Right kidney (tissue), 1 donor: ENCODE measurements at regions not wholly inside any gene's neighbourhood (a gene's known extent, or its start where the extent isn't known, plus 50 kb on each side); places are given as distances from the start of the nearest gene placed in this dataset.

Experiments
- DNase-seq: peaks from one replicate; pipeline ENCODE4 v3.0.0-alpha.2; 2016

DNA sequence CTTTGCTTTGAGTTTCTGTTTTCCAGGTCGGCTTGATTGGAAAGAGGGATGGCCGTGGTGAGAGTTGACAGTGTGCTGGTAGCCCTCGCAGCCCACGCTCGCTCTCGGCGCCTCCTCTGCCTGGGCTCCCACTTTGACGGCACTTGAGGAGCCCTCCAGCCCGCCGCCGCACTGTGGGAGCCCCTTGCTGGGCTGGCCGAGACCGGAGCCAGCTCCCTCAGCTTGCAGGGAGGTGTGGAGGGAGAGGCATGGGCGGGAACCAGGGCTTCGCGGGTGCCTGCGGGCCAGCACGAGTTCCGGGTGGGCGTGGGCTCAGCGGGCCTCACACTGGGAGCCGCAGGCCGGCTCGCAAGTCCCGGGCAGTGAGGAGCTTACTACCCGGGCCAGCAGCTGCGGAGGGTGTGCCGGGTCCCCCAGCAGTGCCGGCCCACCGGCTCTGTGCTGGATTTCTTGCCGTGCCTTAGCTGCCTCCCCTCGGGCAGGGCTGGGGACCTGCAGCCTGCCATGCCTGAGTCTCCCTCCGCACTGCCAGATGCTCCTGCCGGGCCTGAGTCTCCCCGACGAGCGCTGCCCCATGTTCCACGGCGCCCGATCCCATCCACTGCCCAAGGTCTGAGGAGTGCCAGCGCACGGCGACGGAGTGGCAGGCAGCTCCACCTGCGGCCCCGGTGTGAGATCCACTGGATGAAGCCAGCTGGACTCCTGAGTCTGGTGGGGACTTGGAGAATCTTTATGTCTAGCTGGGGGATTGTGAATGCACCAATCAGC is 166.4 kb upstream of the FAT1 start:
- DNase-seq = no peak

- DNase-seq = no peak
Measured at GRCh38 chr4:186891859-186892486, 168.3 kb upstream of the FAT1 start.

GRCh38 chr4:186898367-186898766 is 174.7 kb upstream of the FAT1 start:
- no peak for DNase-seq

GRCh38 chr4:186900232-186900900 is 176.7 kb upstream of the FAT1 start:
- no peak for DNase-seq

DNA sequence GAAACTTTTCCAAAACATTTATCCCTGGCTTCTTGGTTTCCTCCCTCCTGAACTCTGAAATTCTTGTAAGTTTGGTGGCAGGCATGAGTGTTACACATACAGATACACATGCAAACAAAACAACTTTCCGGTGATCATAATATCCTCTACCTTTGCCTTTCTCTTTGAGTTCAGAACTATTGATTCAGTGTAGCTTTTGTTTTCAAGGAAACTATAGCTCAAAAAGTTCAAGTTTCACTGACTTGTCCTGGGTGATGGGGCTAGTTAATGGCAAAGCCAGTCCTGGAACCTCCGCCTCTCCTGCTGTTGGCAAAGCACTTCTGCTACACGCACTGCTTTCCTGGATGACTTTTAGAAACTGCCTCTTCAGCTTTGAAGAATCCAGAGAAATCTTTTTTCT is 177.3 kb upstream of the FAT1 start:
- DNase-seq = no peak

- no peak for DNase-seq
Measured at GRCh38 chr4:186901850-186902249, 178.2 kb upstream of the FAT1 start.

- no peak for DNase-seq
Measured at GRCh38 chr4:186902361-186902760, 178.7 kb upstream of the FAT1 start.

DNA sequence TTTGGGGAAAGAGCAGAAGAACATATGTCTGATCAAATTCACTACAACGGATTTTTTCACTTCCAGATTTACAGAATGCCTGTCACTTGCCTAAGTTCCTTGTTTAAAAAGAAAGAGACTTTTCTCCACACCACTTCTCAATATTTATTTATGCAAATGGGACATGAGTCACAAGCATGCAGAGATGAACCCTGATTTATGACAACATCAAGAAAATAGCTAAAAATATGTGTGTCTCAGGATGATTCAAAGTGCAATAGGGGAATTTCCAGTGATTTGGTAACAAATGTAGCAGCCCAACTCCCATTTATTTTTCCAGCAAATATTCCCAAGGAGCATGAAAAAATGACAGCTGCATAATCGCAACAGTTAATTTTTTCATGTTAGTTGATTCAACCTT is 180.4 kb upstream of the FAT1 start:
- DNase-seq = no peak

DNA sequence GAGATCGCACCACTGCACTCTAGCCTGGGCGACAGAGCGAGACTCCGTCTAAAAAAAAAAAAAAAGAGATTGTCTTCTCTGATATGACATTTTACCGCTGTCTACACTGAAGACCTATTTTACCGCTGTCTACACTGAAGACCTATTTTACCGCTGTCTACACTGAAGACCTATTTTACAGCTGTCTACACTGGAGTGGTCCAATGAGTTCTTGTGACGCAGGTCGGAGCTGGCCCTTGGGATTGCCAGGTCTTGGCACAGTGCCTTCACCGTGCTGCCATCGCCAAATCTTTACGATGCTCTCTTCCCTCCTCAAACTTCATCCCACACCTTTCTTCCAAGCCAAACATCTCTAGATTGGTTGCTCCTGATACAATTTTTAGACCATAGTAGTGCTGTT is 183.1 kb upstream of the FAT1 start:
- DNase-seq = no peak

- DNase-seq = no peak
Measured at GRCh38 chr4:186910385-186910784, 186.7 kb upstream of the FAT1 start.

- no peak for DNase-seq
Measured at GRCh38 chr4:186912606-186913005, 188.9 kb upstream of the FAT1 start.

DNA sequence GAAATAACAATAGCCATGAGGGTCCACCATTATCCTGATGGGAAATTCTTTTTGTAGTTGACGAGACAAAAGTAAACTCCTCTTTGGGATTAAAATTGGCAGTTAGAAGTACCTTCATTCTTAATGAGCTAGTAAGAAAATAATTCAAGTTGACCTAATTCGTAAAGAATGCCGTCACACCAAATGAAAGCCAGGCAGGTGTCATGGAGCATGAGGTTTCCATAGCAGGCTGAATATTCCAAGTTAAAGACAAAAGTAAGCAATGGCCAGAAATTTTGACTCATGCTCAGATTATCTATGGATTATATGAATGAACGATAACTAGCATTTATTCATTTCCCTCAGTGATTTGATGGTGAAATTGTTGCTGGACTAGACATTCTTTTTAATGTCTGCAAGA is 192.2 kb upstream of the FAT1 start:
- DNase-seq = no peak

GRCh38 chr4:186917136-186917535 is 193.5 kb upstream of the FAT1 start:
- no peak for DNase-seq

GRCh38 chr4:186918466-186918865 is 194.8 kb upstream of the FAT1 start:
- no peak for DNase-seq

DNA sequence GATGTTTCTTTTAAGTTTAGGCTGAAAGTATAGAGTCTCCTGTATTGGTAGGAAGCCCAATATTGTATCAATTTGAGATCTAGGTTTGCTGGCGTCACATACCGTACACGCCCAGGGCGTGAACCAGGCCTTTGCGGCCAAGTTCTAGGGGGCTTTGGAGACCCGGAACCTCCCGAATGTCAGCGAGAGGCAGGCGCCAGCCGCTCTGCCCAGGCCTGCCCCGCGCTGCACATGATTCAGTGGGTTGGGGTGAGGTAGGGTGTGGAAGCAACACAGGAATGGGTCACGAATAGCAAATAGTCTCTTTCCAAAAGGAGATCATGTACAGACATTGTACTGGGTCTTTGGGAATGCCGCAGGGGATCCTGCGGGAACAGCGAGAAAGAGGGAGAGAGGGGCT is 195.7 kb upstream of the FAT1 start:
- DNase-seq = no peak

DNA sequence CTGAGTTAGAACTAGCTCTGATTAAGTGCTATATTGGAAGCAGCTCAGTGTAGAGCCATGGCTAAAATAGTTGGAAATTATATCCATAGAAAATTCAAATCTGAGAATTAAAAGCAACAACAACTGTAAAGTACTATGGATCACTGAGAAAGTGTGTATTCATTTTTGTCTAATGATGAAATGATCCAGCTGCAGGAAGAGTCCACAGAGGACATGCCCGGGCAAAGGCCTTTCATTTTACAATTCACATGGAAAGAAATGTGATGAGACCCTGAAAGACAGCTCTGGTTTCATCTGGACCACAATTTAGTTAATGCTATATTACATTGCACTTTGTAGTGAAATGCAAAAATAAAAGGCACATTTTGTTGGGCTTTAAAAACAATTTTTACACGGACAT is 196.8 kb upstream of the FAT1 start:
- DNase-seq = no peak

DNA sequence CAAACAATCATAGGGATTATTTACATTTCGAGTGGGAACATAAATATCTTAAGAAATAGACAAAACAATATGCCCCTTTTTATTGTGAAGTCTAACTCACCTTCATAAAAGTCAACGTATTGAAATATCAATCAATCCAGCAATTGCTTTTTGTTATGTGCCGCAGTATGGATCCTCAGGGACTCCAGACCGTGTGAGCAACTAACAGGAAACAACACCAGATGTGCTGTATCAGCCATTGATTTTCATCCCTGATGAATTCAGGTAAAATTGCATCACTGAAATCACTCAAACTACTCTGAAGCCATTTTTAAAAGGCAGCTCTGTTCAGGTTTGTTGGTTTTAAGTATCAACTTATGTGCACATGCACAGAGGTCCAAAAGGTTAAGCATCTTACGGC is 197.3 kb upstream of the FAT1 start:
- no peak for DNase-seq

DNA sequence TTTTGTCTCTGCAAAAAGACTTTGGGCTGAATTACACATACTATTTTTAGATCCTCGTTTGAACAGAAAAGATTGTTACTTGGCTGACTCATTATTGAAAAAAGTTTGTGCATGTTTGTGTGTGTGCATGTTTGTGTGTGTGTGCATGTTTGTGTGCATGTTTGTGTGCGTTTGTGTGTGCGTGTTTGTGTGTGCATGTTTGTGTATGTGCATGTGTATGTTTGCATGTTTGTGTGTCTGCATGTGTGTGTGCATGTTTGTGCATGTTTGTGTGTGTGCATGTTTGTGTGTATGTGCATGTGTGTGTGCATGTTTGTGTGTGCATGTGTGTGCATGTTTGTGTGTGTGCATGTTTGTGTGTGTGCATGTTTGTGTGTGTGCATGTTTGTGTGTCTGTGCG is 201.1 kb upstream of the FAT1 start:
- DNase-seq = no peak

- DNase-seq = no peak
Measured at GRCh38 chr4:186927624-186928023, 204.0 kb upstream of the FAT1 start.

GRCh38 chr4:186930024-186930423 is 206.4 kb upstream of the FAT1 start:
- DNase-seq = no peak

GRCh38 chr4:186931519-186931918 is 207.9 kb upstream of the FAT1 start:
- DNase-seq = no peak

- DNase-seq = no peak
Measured at GRCh38 chr4:186932196-186932595, 208.5 kb upstream of the FAT1 start.

GRCh38 chr4:186932631-186933187 is 209.1 kb upstream of the FAT1 start:
- peak; percentile 52 for DNase-seq

DNA sequence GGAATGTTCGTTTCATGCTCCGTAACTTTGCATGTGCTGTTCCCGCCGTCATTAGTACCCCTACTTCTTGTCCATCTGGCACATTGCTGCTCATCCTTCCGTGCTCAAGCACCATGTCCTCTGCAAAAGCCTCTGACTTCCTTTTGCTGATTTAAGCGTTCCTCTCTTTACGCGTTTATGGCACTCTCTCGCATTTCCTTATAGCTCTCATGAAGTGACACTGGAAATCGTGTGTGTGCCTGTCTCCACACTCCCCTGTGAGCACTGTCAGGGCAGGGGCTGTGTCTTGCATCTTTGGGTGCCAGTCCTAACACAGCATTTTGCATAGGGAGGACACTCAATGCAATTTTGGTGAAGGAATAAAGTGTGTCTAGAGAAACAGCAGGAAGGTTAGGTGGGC is 210.6 kb upstream of the FAT1 start:
- no peak for DNase-seq
